ENCODE measurements at regions not wholly inside any gene's neighbourhood (a gene's known extent, or its start where the extent isn't known, plus 50 kb on each side); places are given as distances from the start of the nearest gene placed in this dataset.

DNA sequence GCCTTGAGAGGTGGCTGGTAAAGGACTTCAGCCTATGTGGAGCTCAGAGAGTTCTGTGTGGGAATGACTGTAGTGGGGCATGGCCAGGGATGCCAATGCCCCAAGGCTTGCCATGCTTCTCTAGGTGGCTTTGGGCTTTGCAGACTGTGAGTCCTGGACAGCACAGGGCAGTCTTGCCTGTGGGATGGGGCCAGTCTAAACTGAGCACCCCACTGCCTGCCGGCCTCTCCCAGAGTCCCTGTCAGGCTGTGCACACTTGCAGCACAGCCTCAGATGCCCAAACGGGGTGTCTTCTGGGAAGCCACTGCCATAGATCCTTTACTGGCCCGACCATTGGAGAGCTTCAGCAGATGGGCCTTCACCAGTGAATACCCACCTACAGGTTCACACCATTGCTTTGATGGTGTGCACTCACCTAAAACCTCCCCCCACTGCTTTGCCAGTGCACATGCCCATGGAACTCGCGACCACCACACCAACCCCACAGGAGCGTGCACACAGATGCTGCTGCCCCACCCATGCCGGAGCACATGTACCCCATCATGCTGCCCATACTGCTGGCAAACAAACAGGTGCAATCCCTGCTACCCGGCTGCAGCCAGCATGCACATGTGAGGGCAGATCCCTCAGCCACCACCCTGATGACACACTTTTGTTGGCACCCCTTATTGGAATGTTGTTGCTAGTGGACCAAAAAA lies 97.3 kb upstream of the CNKSR2 start:
- WGBS (ENCODE audit: low lambda C conversion rate) = no CpG with 5 or more reads among the region's 8 CpGs
- H3K9ac ChIP-seq (ENCODE audit: insufficient read depth, low read depth, low read length) = no peak overlapping the region
- TF ChIP-seq, protein P1, sequence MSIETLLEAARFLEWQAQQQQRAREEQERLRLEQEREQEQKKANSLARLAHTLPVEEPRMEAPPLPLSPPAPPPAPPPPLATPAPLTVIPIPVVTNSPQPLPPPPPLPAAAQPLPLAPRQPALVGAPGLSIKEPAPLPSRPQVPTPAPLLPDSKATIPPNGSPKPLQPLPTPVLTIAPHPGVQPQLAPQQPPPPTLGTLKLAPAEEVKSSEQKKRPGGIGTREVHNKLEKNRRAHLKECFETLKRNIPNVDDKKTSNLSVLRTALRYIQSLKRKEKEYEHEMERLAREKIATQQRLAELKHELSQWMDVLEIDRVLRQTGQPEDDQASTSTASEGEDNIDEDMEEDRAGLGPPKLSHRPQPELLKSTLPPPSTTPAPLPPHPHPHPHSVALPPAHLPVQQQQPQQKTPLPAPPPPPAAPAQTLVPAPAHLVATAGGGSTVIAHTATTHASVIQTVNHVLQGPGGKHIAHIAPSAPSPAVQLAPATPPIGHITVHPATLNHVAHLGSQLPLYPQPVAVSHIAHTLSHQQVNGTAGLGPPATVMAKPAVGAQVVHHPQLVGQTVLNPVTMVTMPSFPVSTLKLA (IDR thresholded peaks at IDR 0.05) = 0 out of 2 replicates have a peak, but pooled peaks have one; percentile 9
- TF ChIP-seq ZNF790 (CRISPR knock-in tag; IDR thresholded peaks at IDR 0.05; ENCODE audit: borderline replicate concordance) = no peak
- no peaks in the 10 kb centered on the region for H3K36me3 ChIP-seq (replicated peaks in 1 of 2; ENCODE audit: control insufficient read depth in 1 of 2, insufficient read depth in 2 of 2, low read length in 2 of 2)
- H3K79me2 ChIP-seq (ENCODE audit: insufficient read depth, low read length) = no peaks in the 10 kb centered on the region
- in situ Hi-C loops (cut with HindIII; ENCODE audit: extremely low pct_ligation_motif_present, low pct_unique_long_range_greater_than_20kb) = no loop called here
- intact Hi-C loops (cut with micrococcal nuclease; ENCODE audit: unreplicated experiment) = no loop called here
- H3K4me3 ChIP-seq (replicated peaks in 1 of 3; ENCODE audit: insufficient read depth in 1 of 3, low read depth in 2 of 3, low read length in 3 of 3) = no peak overlapping the region
- no peak overlapping the region for H2AFZ ChIP-seq (ENCODE audit: low read length)
- POLR2A ChIA-PET = no interaction called here
- CTCF ChIA-PET (ENCODE audit: low intra/inter-chr PET ratio, low total read pairs) = no interaction called here
- H3K27me3 ChIP-seq (ENCODE audit: control insufficient read depth in 1 of 2, insufficient read depth in 2 of 2, low read length in 2 of 2) = no peaks in the 10 kb centered on the region
- FAIRE-seq (no peak), DNase-seq (ENCODE audit: low spot score) (no peak), ATAC-seq (no peak)
- H4K20me1 ChIP-seq (ENCODE audit: insufficient read depth, low read length) = no peaks in the 10 kb centered on the region
- no peak overlapping the region for H3K4me2 ChIP-seq (ENCODE audit: low read depth, low read length)
- no TSS peak for BruUV-seq (replicated peaks)
- no peaks in the 10 kb centered on the region for H3K9me3 ChIP-seq (ENCODE audit: low read length)
- 0 out of 2 replicates have a peak, but pooled peaks cover 8% of the 10 kb centered on the region for H3K4me1 ChIP-seq (ENCODE audit: insufficient read depth, low read length)
- H3K27ac ChIP-seq (ENCODE audit: extremely low read length, insufficient read depth, low read length) = no peak overlapping the region

DNA sequence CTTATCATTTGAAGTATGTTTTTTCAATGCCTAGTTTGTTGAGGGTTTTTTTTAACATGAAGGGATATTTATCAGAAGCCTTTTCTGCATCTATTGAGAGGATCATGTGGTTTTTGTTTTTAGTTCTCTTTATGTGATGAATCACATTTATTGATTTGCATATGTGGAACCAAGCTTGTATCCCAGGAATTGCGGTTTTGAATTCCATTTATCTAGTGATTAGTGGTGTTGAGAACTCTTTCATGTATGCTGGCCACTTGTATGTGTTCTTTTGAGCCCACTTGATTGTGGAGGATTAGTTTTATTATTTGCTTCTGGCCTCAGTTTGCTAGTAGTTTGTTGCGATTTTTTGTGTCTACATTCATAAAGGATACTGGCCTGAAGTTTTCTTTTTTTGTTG lies 85.0 kb upstream of the CNKSR2 start:
- H3K36me3 ChIP-seq (replicated peaks in 1 of 2; ENCODE audit: control insufficient read depth in 1 of 2, insufficient read depth in 2 of 2, low read length in 2 of 2) = no peaks in the 10 kb centered on the region
- H3K27me3 ChIP-seq (ENCODE audit: control insufficient read depth in 1 of 2, insufficient read depth in 2 of 2, low read length in 2 of 2) = no peaks in the 10 kb centered on the region
- DNase-seq (ENCODE audit: low spot score) (no peak), FAIRE-seq (no peak), ATAC-seq (no peak)
- ChIA-PET POLR2A (no interaction called here), CTCF (ENCODE audit: low intra/inter-chr PET ratio, low total read pairs) (no interaction called here)
- in situ Hi-C loops (cut with HindIII; ENCODE audit: extremely low pct_ligation_motif_present, low pct_unique_long_range_greater_than_20kb) (no loop called here), intact Hi-C loops (cut with micrococcal nuclease; ENCODE audit: unreplicated experiment) (no loop called here)
- no peaks in the 10 kb centered on the region for H3K9me3 ChIP-seq (ENCODE audit: low read length)
- no peaks in the 10 kb centered on the region for H4K20me1 ChIP-seq (ENCODE audit: insufficient read depth, low read length)
- no peak overlapping the region for H3K4me2 ChIP-seq (ENCODE audit: low read depth, low read length)
- H3K9ac ChIP-seq (ENCODE audit: insufficient read depth, low read depth, low read length) = no peak overlapping the region
- H3K4me3 ChIP-seq (replicated peaks in 1 of 3; ENCODE audit: insufficient read depth in 1 of 3, low read depth in 2 of 3, low read length in 3 of 3) = no peak overlapping the region
- TF ChIP-seq, protein P2, sequence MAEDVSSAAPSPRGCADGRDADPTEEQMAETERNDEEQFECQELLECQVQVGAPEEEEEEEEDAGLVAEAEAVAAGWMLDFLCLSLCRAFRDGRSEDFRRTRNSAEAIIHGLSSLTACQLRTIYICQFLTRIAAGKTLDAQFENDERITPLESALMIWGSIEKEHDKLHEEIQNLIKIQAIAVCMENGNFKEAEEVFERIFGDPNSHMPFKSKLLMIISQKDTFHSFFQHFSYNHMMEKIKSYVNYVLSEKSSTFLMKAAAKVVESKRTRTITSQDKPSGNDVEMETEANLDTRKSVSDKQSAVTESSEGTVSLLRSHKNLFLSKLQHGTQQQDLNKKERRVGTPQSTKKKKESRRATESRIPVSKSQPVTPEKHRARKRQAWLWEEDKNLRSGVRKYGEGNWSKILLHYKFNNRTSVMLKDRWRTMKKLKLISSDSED (CRISPR knock-in tag; IDR thresholded peaks at IDR 0.05) = no peak
- TF ChIP-seq ZNF17 (CRISPR knock-in tag; IDR thresholded peaks at IDR 0.05) (no peak), ZNF382 (CRISPR knock-in tag; IDR thresholded peaks at IDR 0.05; ENCODE audit: borderline replicate concordance) (no peak)
- TF ChIP-seq, protein P3, sequence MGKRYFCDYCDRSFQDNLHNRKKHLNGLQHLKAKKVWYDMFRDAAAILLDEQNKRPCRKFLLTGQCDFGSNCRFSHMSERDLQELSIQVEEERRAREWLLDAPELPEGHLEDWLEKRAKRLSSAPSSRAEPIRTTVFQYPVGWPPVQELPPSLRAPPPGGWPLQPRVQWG (CRISPR knock-in tag; IDR thresholded peaks at IDR 0.05; ENCODE audit: borderline replicate concordance, low read depth) = no peak
- WGBS (ENCODE audit: low lambda C conversion rate) = 0% methylated on average over 2 of the region's 2 CpGs
- H3K4me1 ChIP-seq (ENCODE audit: insufficient read depth, low read length) = no peaks in the 10 kb centered on the region
- no TSS peak for BruUV-seq (replicated peaks)
- H3K27ac ChIP-seq (ENCODE audit: extremely low read length, insufficient read depth, low read length) = no peak overlapping the region
- H3K79me2 ChIP-seq (ENCODE audit: insufficient read depth, low read length) = no peaks in the 10 kb centered on the region
- no peak overlapping the region for H2AFZ ChIP-seq (ENCODE audit: low read length)

Measured in HepG2 (cell line).